SK-N-SH treated with all-trans-retinoic acid at 6 μM for 48 hours (cell line): ENCODE measurements at regions not wholly inside any gene's neighbourhood (a gene's known extent, or its start where the extent isn't known, plus 50 kb on each side); places are given as distances from the start of the nearest gene placed in this dataset.

Experiments used
- ATAC-seq: fragments of 200-7000 bp; cut with Tn5 transposase; 3 replicates; pipeline ENCODE4 v1.9.1; 2020; ENCODE audit warnings: mild to moderate bottlenecking, moderate library complexity
- CSDC2 ChIP-seq: fragments of 250-450 bp; sonication (Bioruptor Pico); IDR thresholded peaks from 2 replicates; pipeline ENCODE4 v1.5.0; 2020; ENCODE audit warnings: mild to moderate bottlenecking, moderate library complexity
- ESRRG ChIP-seq: fragments of 250-450 bp; sonication (Bioruptor Pico); IDR thresholded peaks from 2 replicates; pipeline ENCODE4 v1.6.1; 2021; ENCODE audit warnings: mild to moderate bottlenecking
- GLIS3 ChIP-seq: fragments of 250-450 bp; sonication (Bioruptor Pico); IDR thresholded peaks from 2 replicates; pipeline ENCODE4 v1.5.0; 2020; ENCODE audit warnings: mild to moderate bottlenecking, moderate library complexity
- OSR1 ChIP-seq: fragments of 250-450 bp; sonication (Bioruptor Pico); IDR thresholded peaks from 2 replicates; pipeline ENCODE4 v1.8.0; 2022; ENCODE audit warnings: moderate library complexity, mild to moderate bottlenecking, inconsistent platforms
- PATZ1 ChIP-seq: fragments of 250-450 bp; sonication (Bioruptor Pico); IDR thresholded peaks from 2 replicates; pipeline ENCODE4 v1.8.0; 2020; ENCODE audit warnings: mild to moderate bottlenecking, moderate library complexity, borderline replicate concordance
- RARB ChIP-seq: fragments of 250-450 bp; sonication (Bioruptor Pico); IDR thresholded peaks from 2 replicates; pipeline ENCODE4 v1.8.0; 2021; ENCODE audit warnings: mild to moderate bottlenecking, moderate library complexity
- SNAI2 ChIP-seq: fragments of 250-450 bp; sonication (Bioruptor Pico); IDR thresholded peaks from 2 replicates; pipeline ENCODE4 v1.5.0; 2020; ENCODE audit warnings: mild to moderate bottlenecking, moderate library complexity
- TCF4 ChIP-seq: fragments of 250-450 bp; sonication (Bioruptor Pico); IDR thresholded peaks from 2 replicates; pipeline ENCODE4 v1.8.0; 2021; ENCODE audit warnings: mild to moderate bottlenecking, moderate library complexity, borderline replicate concordance
- TOX ChIP-seq: fragments of 250-450 bp; sonication (Bioruptor Pico); IDR thresholded peaks from 2 replicates; pipeline ENCODE4 v1.8.0; 2021; ENCODE audit warnings: mild to moderate bottlenecking, moderate library complexity, borderline replicate concordance
- TSHZ2 ChIP-seq: fragments of 250-450 bp; sonication (Bioruptor Pico); IDR thresholded peaks from 2 replicates; pipeline ENCODE4 v1.5.0; 2020; ENCODE audit warnings: mild to moderate bottlenecking, moderate library complexity
- ZFP3 ChIP-seq: fragments of 250-450 bp; sonication (Bioruptor Pico); IDR thresholded peaks from 2 replicates; pipeline ENCODE4 v1.5.0; 2020; ENCODE audit warnings: mild to moderate bottlenecking, moderate library complexity
- ZFP30 ChIP-seq: fragments of 450-650 bp; formaldehyde crosslinking; IDR thresholded peaks from 2 replicates; pipeline ENCODE4 v1.5.0; 2022; ENCODE audit warnings: mild to moderate bottlenecking, moderate library complexity
- ZNF565 ChIP-seq: fragments of 450-650 bp; formaldehyde crosslinking; conservative IDR thresholded peaks from 2 replicates; pipeline ENCODE4 v1.5.0; 2020; ENCODE audit warnings: low read depth, mild to moderate bottlenecking, moderate library complexity
- ZNF70 ChIP-seq: fragments of 450-650 bp; formaldehyde crosslinking; IDR thresholded peaks from 2 replicates; pipeline ENCODE4 v1.5.0; 2020; ENCODE audit warnings: mild to moderate bottlenecking, moderate library complexity
- ZNF8 ChIP-seq: fragments of 450-650 bp; formaldehyde crosslinking; IDR thresholded peaks from 2 replicates; pipeline ENCODE4 v1.5.0; 2020; ENCODE audit warnings: mild to moderate bottlenecking, moderate library complexity
- TF ChIP-seq, protein P1 (sequence below): fragments of 250-450 bp; sonication (Bioruptor Pico); IDR thresholded peaks from 2 replicates; pipeline ENCODE4 v1.5.1; 2021; ENCODE audit warnings: mild to moderate bottlenecking, moderate library complexity
- TF ChIP-seq, protein P2 (sequence below): fragments of 250-450 bp; sonication (Bioruptor Pico); IDR thresholded peaks from 2 replicates; pipeline ENCODE4 v1.5.1; 2020; ENCODE audit warnings: low read depth, mild to moderate bottlenecking, moderate library complexity

GRCh38 chr1:168369655-168370054, 89.0 kb downstream of the TBX19 start:
- TF ChIP-seq ZFP30 (CRISPR knock-in tag) (no peak), OSR1 (CRISPR knock-in tag) (no peak), CSDC2 (no peak), ZFP3 (no peak)
- TF ChIP-seq, all 23 proteins: peak for 0
- no peak for ATAC-seq

DNA sequence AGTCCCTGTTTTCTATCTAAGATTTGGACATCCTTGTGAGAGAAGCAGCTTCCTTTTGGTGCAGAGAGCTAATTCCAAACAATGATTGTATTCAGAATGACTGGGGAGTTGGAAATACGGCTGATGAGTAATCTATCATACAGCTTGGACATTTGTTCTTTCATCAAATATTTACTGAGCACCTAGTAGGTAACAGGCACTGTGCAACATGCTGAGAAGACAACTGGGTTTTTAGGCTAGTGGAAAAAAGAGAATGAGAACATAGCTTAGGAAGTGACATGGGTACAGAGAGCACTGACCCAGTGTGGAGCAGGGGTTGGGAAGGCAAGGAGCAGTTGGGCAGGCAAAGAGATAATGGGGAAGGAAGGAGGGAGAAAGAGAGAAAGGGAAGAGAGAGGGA, 87.5 kb downstream of the TBX19 start:
- ATAC-seq: no peak

GRCh38 chr1:168365719-168366479, 85.2 kb downstream of the TBX19 start:
- no peak for ATAC-seq
- TF ChIP-seq, protein P1, sequence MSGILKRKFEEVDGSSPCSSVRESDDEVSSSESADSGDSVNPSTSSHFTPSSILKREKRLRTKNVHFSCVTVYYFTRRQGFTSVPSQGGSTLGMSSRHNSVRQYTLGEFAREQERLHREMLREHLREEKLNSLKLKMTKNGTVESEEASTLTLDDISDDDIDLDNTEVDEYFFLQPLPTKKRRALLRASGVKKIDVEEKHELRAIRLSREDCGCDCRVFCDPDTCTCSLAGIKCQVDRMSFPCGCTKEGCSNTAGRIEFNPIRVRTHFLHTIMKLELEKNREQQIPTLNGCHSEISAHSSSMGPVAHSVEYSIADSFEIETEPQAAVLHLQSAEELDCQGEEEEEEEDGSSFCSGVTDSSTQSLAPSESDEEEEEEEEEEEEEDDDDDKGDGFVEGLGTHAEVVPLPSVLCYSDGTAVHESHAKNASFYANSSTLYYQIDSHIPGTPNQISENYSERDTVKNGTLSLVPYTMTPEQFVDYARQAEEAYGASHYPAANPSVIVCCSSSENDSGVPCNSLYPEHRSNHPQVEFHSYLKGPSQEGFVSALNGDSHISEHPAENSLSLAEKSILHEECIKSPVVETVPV (CRISPR knock-in tag): no peak

More for the DNA sequence above, 87.5 kb downstream of the TBX19 start:
- no peak for TF ChIP-seq PATZ1 (CRISPR knock-in tag)
- TF ChIP-seq, protein P2, sequence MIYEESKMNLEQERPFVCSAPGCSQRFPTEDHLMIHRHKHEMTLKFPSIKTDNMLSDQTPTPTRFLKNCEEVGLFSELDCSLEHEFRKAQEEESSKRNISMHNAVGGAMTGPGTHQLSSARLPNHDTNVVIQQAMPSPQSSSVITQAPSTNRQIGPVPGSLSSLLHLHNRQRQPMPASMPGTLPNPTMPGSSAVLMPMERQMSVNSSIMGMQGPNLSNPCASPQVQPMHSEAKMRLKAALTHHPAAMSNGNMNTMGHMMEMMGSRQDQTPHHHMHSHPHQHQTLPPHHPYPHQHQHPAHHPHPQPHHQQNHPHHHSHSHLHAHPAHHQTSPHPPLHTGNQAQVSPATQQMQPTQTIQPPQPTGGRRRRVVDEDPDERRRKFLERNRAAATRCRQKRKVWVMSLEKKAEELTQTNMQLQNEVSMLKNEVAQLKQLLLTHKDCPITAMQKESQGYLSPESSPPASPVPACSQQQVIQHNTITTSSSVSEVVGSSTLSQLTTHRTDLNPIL (CRISPR knock-in tag): no peak
- TF ChIP-seq ZNF8 (CRISPR knock-in tag): no peak
- TF ChIP-seq OSR1 (CRISPR knock-in tag): no peak
- TF ChIP-seq CSDC2: no peak
- no peak for TF ChIP-seq ZNF70 (CRISPR knock-in tag)
- TF ChIP-seq TCF4 (CRISPR knock-in tag): no peak
- TF ChIP-seq SNAI2 (CRISPR knock-in tag): no peak
- no peak for TF ChIP-seq TSHZ2 (CRISPR knock-in tag)
- TF ChIP-seq RARB (CRISPR knock-in tag): no peak
- no peak for TF ChIP-seq TOX (CRISPR knock-in tag)
- no peak for TF ChIP-seq ESRRG (CRISPR knock-in tag)
- no peak for TF ChIP-seq ZNF565
- no peak for TF ChIP-seq ZFP30 (CRISPR knock-in tag)
- TF ChIP-seq, protein P1 (CRISPR knock-in tag): no peak
- TF ChIP-seq GLIS3 (CRISPR knock-in tag): no peak
